IMR-90 (cell line): ENCODE measurements at regions not wholly inside any gene's neighbourhood (a gene's known extent, or its start where the extent isn't known, plus 50 kb on each side); places are given as distances from the start of the nearest gene placed in this dataset.

Experiments
- ATAC-seq: fragments of 200-7000 bp; cut with Tn5 transposase; 2 replicates; pipeline ENCODE4 v1.9.1; 2020; ENCODE audit warnings: low read depth, mild to moderate bottlenecking, moderate library complexity
- BruUV-seq: library from RNA; stranded (reverse); fragments of 400-500 nt; replicated peaks from 2 replicates; lab custom pipeline; 2021; lab: Mats Ljungman, UMichigan
- CTCF ChIA-PET: fragments of 300-600 bp; formaldehyde crosslinking; extraction: SDS; loops from one replicate; lab custom pipeline; 2021; ENCODE audit warnings: antibody characterized with exemption; lab: Yijun Ruan, JAX
- POLR2A ChIA-PET: fragments of 300-600 bp; sonication (Branson Sonifier 250); formaldehyde crosslinking; loops from one replicate; lab custom pipeline; 2022; ENCODE audit warnings: antibody characterized with exemption; ENCODE audit not compliant: unreplicated experiment; lab: Charles Lee
- DNase-seq: peaks from one replicate; pipeline ENCODE4 v3.0.0; 2013
- H2AFZ ChIP-seq: replicated peaks from 2 replicates; pipeline ENCODE3; 2013; ENCODE audit warnings: low read length, mild to moderate bottlenecking; ENCODE audit not compliant: poor library complexity
- H2AK5ac ChIP-seq: 2 replicates; pipeline ENCODE4 v1.6.1; 2013; ENCODE audit warnings: low read depth, low read length, inconsistent platforms
- H2AK9ac ChIP-seq: replicated peaks from 2 replicates; pipeline ENCODE3; 2013; ENCODE audit warnings: mild to moderate bottlenecking, low read depth, low read length, moderate library complexity; ENCODE audit not compliant: poor library complexity
- H2BK120ac ChIP-seq: 2 replicates; pipeline ENCODE4 v1.6.1; 2013; ENCODE audit warnings: low read depth, low read length, inconsistent platforms
- H2BK15ac ChIP-seq: 3 replicates; pipeline ENCODE4 v1.6.1; 2013; ENCODE audit warnings: low read depth, low read length, inconsistent platforms
- H2BK20ac ChIP-seq: 2 replicates; pipeline ENCODE4 v1.6.1; 2013; ENCODE audit warnings: low read depth, mild to moderate bottlenecking, inconsistent platforms, low read length, moderate library complexity
- H2BK5ac ChIP-seq: 2 replicates; pipeline ENCODE4 v1.6.1; 2013; ENCODE audit warnings: mild to moderate bottlenecking, low read depth, low read length, inconsistent platforms; ENCODE audit not compliant: poor library complexity, severe bottlenecking
- H3K14ac ChIP-seq: replicated peaks from 2 replicates; pipeline ENCODE4 v1.6.1; 2013; ENCODE audit warnings: low read depth, low read length, inconsistent platforms
- H3K18ac ChIP-seq: 2 replicates; pipeline ENCODE4 v1.6.1; 2013; ENCODE audit warnings: low read depth, low read length, control low read depth
- H3K23ac ChIP-seq: 2 replicates; pipeline ENCODE4 v1.6.1; 2013; ENCODE audit warnings: low read depth, low read length, inconsistent platforms
- H3K27ac ChIP-seq: 2 replicates; pipeline ENCODE4 v1.5.1; 2013; ENCODE audit warnings: mild to moderate bottlenecking, control low read depth, low read length; ENCODE audit not compliant: insufficient read depth
- H3K27me3 ChIP-seq: 2 replicates; pipeline ENCODE4 v1.6.1; 2013; ENCODE audit warnings: low read length; ENCODE audit not compliant: control insufficient read depth, insufficient read depth
- H3K36me3 ChIP-seq: 2 replicates; pipeline ENCODE4 v1.6.1; 2013; ENCODE audit warnings: low read length, mixed read lengths; ENCODE audit not compliant: control insufficient read depth, insufficient read depth
- H3K4ac ChIP-seq: 2 replicates; pipeline ENCODE4 v1.6.1; 2013; ENCODE audit warnings: low read depth, low read length, inconsistent platforms
- H3K4me1 ChIP-seq: 2 replicates; pipeline ENCODE4 v1.6.1; 2013; ENCODE audit warnings: low read length, mixed read lengths; ENCODE audit not compliant: control insufficient read depth, insufficient read depth
- H3K4me2 ChIP-seq: 2 replicates; pipeline ENCODE4 v1.6.1; 2013; ENCODE audit warnings: low read depth, mild to moderate bottlenecking, control low read depth, low read length, moderate library complexity
- H3K4me3 ChIP-seq: 2 replicates; pipeline ENCODE4 v1.5.1; 2013; ENCODE audit warnings: low read depth, mild to moderate bottlenecking, control low read depth, low read length, moderate library complexity; ENCODE audit not compliant: insufficient read depth
- H3K56ac ChIP-seq: 2 replicates; pipeline ENCODE4 v1.6.1; 2013; ENCODE audit warnings: low read length, inconsistent platforms; ENCODE audit not compliant: insufficient read depth; ENCODE audit errors: extremely low read depth
- H3K79me1 ChIP-seq, 2 experiments: 2 replicates each; pipeline ENCODE4 v1.6.1; 2013; ENCODE audit warnings: low read length in 2 of 2, inconsistent platforms in 1 of 2, low read depth in 1 of 2
- H3K9ac ChIP-seq: 2 replicates; pipeline ENCODE4 v1.6.1; 2013; ENCODE audit warnings: low read depth, low read length, control low read depth
- H3K9me1 ChIP-seq: 2 replicates; pipeline ENCODE4 v1.6.1; 2013; ENCODE audit warnings: low read length, inconsistent platforms; ENCODE audit not compliant: insufficient read depth
- H3K9me3 ChIP-seq: 2 replicates; pipeline ENCODE4 v1.6.1; 2013; ENCODE audit warnings: low read length; ENCODE audit not compliant: control insufficient read depth, insufficient read depth
- H4K20me1 ChIP-seq: 2 replicates; pipeline ENCODE4 v1.6.1; 2013; ENCODE audit warnings: low read length, inconsistent platforms; ENCODE audit not compliant: insufficient read depth
- H4K5ac ChIP-seq: 2 replicates; pipeline ENCODE4 v1.6.1; 2013; ENCODE audit warnings: mild to moderate bottlenecking, low read depth, low read length, control low read depth
- H4K8ac ChIP-seq, 2 experiments: 2 replicates each; pipeline ENCODE4 v1.6.1; 2013; ENCODE audit warnings: low read depth in 2 of 2, low read length in 2 of 2, control low read depth in 1 of 2, inconsistent platforms in 1 of 2
- H4K91ac ChIP-seq: 2 replicates; pipeline ENCODE4 v1.6.1; 2013; ENCODE audit warnings: low read depth, low read length, inconsistent platforms; ENCODE audit not compliant: insufficient read depth
- BHLHE40 ChIP-seq: fragments of 150-350 bp; IDR thresholded peaks from 2 replicates; pipeline ENCODE4 v1.6.1; 2016; ENCODE audit warnings: mild to moderate bottlenecking, low read depth, low read length
- USF2 ChIP-seq: fragments of 150-350 bp; IDR thresholded peaks from 2 replicates; pipeline ENCODE4 v1.6.1; 2017; ENCODE audit warnings: mild to moderate bottlenecking, antibody characterized with exemption, low read length, low read depth
- WGBS, 2 experiments: methylation state at CpG; one replicate each; pipeline versions ENCODE4 v1.1.5 to v1.1.7; 2013; ENCODE audit warnings: missing lambda C conversion rate in 2 of 2; ENCODE audit not compliant: insufficient read length in 1 of 2; ENCODE audit errors: extremely low coverage in 2 of 2; 5-methylcytosine and 5-hydroxymethylcytosine counted together
- dilution Hi-C: fragments of 300-500 bp; cut with HindIII; formaldehyde crosslinking; loops from one replicate; pipeline ENCODE4 v1.14.3; 2018; ENCODE audit warnings: low sequenced_read_pairs; ENCODE audit not compliant: unreplicated experiment
- in situ Hi-C: fragments of 300-500 bp; cut with MboI; formaldehyde crosslinking; loops from 3 replicates; pipeline ENCODE4 v1.14.3; 2019; ENCODE audit warnings: low sequenced_read_pairs, inconsistent platforms, mixed read lengths
- intact Hi-C: fragments of 100-400 bp; cut with micrococcal nuclease; formaldehyde crosslinking; loops from 2 replicates; pipeline ENCODE4 v1.10.0; 2022

GRCh38 chr6:90386399-90387382, 90.0 kb upstream of the BACH2 start (continued):
- TF ChIP-seq USF2: no peak

- POLR2A ChIA-PET: no interaction called here
- dilution Hi-C loops: no loop called here
Measured at GRCh38 chr6:90385759-90386313, 89.2 kb upstream of the BACH2 start.

More at GRCh38 chr6:90385759-90386313, 89.2 kb upstream of the BACH2 start:
- Histone ChIP-seq H3K4me2 (no peak overlapping the region), H3K4me1 (peaks cover 2% of the 10 kb centered on the region; the same call in 1 of the 2 replicates), H2BK15ac (no peak overlapping the region), H2AFZ (no peak overlapping the region), H3K9ac (no peak overlapping the region), H3K9me1 (no peaks in the 10 kb centered on the region), H4K8ac (no peak overlapping the region), H3K23ac (no peak overlapping the region), H3K27ac (no peak overlapping the region), H2AK5ac (no peak overlapping the region), H3K18ac (no peak overlapping the region), H4K91ac (no peak overlapping the region), H2AK9ac (no peak overlapping the region), H3K56ac (no peak overlapping the region), H3K4ac (no peak overlapping the region), H3K36me3 (no peaks in the 10 kb centered on the region), H2BK5ac (no peak overlapping the region), H2BK120ac (no peak overlapping the region), H4K5ac (no peak overlapping the region), H3K14ac (no peak overlapping the region), H2BK20ac (no peak overlapping the region), H3K79me1 (no peaks in the 10 kb centered on the region), H3K4me3 (no peak overlapping the region), H4K20me1 (no peaks in the 10 kb centered on the region), H3K9me3 (no peaks in the 10 kb centered on the region), H3K27me3 (peaks cover 20% of the 10 kb centered on the region)
- in situ Hi-C loops: loop anchor here (5.0 kb wide), 2 partner anchors 89 to 414 kb away; partner anchors contain the start of gene BACH2
- no peak for DNase-seq
- intact Hi-C loops: no loop called here
- no peak for TF ChIP-seq BHLHE40
- WGBS, 2 experiments: no CpG with 5 or more reads among the region's 1 CpG
- no peak for ATAC-seq
- CTCF ChIA-PET: no interaction called here
- BruUV-seq: no TSS peak
